H1 (cell line): ENCODE measurements at regions not wholly inside any gene's neighbourhood (a gene's known extent, or its start where the extent isn't known, plus 50 kb on each side); places are given as distances from the start of the nearest gene placed in this dataset.

Experiments
- CTCF ChIA-PET: fragments of 300-600 bp; sonication (Branson Sonifier 250); formaldehyde crosslinking; loops from one replicate; lab custom pipeline; 2021; ENCODE audit not compliant: partially characterized antibody; lab: Charles Lee
- POLR2A ChIA-PET: fragments of 300-600 bp; sonication (Branson Sonifier 250); formaldehyde crosslinking; loops from one replicate; lab custom pipeline; 2021; ENCODE audit warnings: inconsistent platforms; ENCODE audit not compliant: partially characterized antibody; lab: Charles Lee
- DNase-seq, 2 experiments: peaks; one replicate each; pipeline versions ENCODE4 v3.0.0 to v3.0.0-alpha.2; 2010 to 2022; ENCODE audit warnings: low spot score in 2 of 2, low read depth in 1 of 2, mixed read lengths in 1 of 2
- FAIRE-seq: peaks from 2 replicates; lab custom pipeline; 2011; peaks lifted over from hg19 to GRCh38; lab: Jason Lieb, UNC
- H2AFZ ChIP-seq: 2 replicates; pipeline ENCODE4 v1.8.1; 2012; ENCODE audit warnings: low read length, inconsistent platforms
- H2AK5ac ChIP-seq: 2 replicates; pipeline ENCODE4 v1.6.1; 2013; ENCODE audit warnings: low read depth, low read length
- H2BK120ac ChIP-seq: replicated peaks from 2 replicates; pipeline ENCODE3; 2013; ENCODE audit warnings: low read depth, low read length, inconsistent platforms
- H2BK12ac ChIP-seq: 2 replicates; pipeline ENCODE4 v1.6.1; 2013; ENCODE audit warnings: low read depth, low read length
- H2BK15ac ChIP-seq: 2 replicates; pipeline ENCODE4 v1.6.1; 2013; ENCODE audit warnings: low read length
- H2BK20ac ChIP-seq: 2 replicates; pipeline ENCODE4 v1.6.1; 2013; ENCODE audit warnings: low read length
- H2BK5ac ChIP-seq: 2 replicates; pipeline ENCODE4 v1.6.1; 2013; ENCODE audit warnings: low read depth, low read length
- H3K14ac ChIP-seq: 2 replicates; pipeline ENCODE4 v1.6.1; 2013; ENCODE audit warnings: inconsistent platforms; ENCODE audit not compliant: insufficient read length
- H3K18ac ChIP-seq: 2 replicates; pipeline ENCODE4 v1.6.1; 2013; ENCODE audit warnings: low read length; ENCODE audit errors: extremely low read depth
- H3K23ac ChIP-seq: 2 replicates; pipeline ENCODE4 v1.6.1; 2013; ENCODE audit warnings: inconsistent platforms; ENCODE audit not compliant: insufficient read length
- H3K23me2 ChIP-seq: 2 replicates; pipeline ENCODE4 v1.6.1; 2013; ENCODE audit warnings: low read depth, low read length
- H3K27ac ChIP-seq: 2 replicates; pipeline ENCODE4 v1.6.1; 2011; ENCODE audit warnings: low read depth, low read length, inconsistent platforms
- H3K27me3 ChIP-seq, 4 experiments: replicated peaks in 1 of 4; 1 replicate in 1 of 4; 2 replicates in 3 of 4; pipeline versions ENCODE4 v1.6.1 to v1.8.1; 2011 to 2013; ENCODE audit warnings: low read length in 3 of 4, mild to moderate bottlenecking in 3 of 4, inconsistent platforms in 2 of 4, mixed read lengths in 2 of 4, moderate library complexity in 1 of 4; ENCODE audit not compliant: control insufficient read depth in 3 of 4, insufficient read depth in 3 of 4; ENCODE audit errors: extremely low read depth in 1 of 4
- H3K36me3 ChIP-seq, 4 experiments: 2 replicates each; pipeline versions ENCODE4 v1.6.1 to v1.8.1; 2011 to 2013; ENCODE audit warnings: mild to moderate bottlenecking in 4 of 4, low read length in 3 of 4, moderate library complexity in 2 of 4, control low read depth in 1 of 4, inconsistent platforms in 1 of 4; ENCODE audit not compliant: insufficient read depth in 4 of 4, control insufficient read depth in 2 of 4
- H3K4ac ChIP-seq: replicated peaks from 2 replicates; pipeline ENCODE3; 2013; ENCODE audit warnings: low read length, low read depth, mixed read lengths, inconsistent platforms; ENCODE audit not compliant: insufficient read length
- H3K4me1 ChIP-seq, 4 experiments: replicated peaks in 1 of 4; 1 replicate in 1 of 4; 2 replicates in 3 of 4; pipeline versions ENCODE4 v1.6.1 to v1.8.1; 2011 to 2013; ENCODE audit warnings: low read length in 3 of 4, inconsistent platforms in 2 of 4, mixed read lengths in 1 of 4; ENCODE audit not compliant: insufficient read depth in 4 of 4, control insufficient read depth in 3 of 4
- H3K4me2 ChIP-seq, 2 experiments: 2 replicates each; pipeline versions ENCODE4 v1.6.1 to v1.8.1; 2011 to 2013; ENCODE audit warnings: low read depth in 2 of 2, low read length in 2 of 2, control low read depth in 1 of 2, inconsistent platforms in 1 of 2, mild to moderate bottlenecking in 1 of 2; ENCODE audit not compliant: insufficient read depth in 1 of 2
- H3K4me3 ChIP-seq, 4 experiments: fragments of 200-600, 300-600 bp in 1 of 4; sonication (generic), shearing (Covaris generic), sonication (Bioruptor Twin) in 1 of 4; 2 replicates each; pipeline versions ENCODE4 v1.5.1 to v1.8.1; 2011 to 2016; ENCODE audit warnings: low read length in 4 of 4, low read depth in 3 of 4, control low read depth in 2 of 4, inconsistent platforms in 2 of 4, mild to moderate bottlenecking in 2 of 4, mixed read lengths in 1 of 4, moderate library complexity in 1 of 4; ENCODE audit not compliant: insufficient read depth in 2 of 4; ENCODE audit errors: extremely low read depth in 1 of 4
- H3K56ac ChIP-seq: replicated peaks from 2 replicates; pipeline ENCODE3; 2013; ENCODE audit warnings: low read depth, mild to moderate bottlenecking, mixed read lengths, low read length, inconsistent platforms; ENCODE audit not compliant: insufficient read length
- H3K79me1 ChIP-seq: 2 replicates; pipeline ENCODE4 v1.6.1; 2013; ENCODE audit warnings: low read depth, low read length, control low read depth
- H3K79me2 ChIP-seq, 2 experiments: 2 replicates each; pipeline versions ENCODE4 v1.6.1 to v1.8.1; 2012 to 2013; ENCODE audit warnings: low read length in 2 of 2, mild to moderate bottlenecking in 2 of 2, inconsistent platforms in 1 of 2; ENCODE audit not compliant: insufficient read depth in 2 of 2, control insufficient read depth in 1 of 2
- H3K9ac ChIP-seq, 4 experiments: replicated peaks in 1 of 4; 1 replicate in 1 of 4; 2 replicates in 3 of 4; pipeline versions ENCODE4 v1.6.1 to v1.8.1; 2011 to 2013; ENCODE audit warnings: low read depth in 3 of 4, low read length in 3 of 4, control low read depth in 2 of 4, mild to moderate bottlenecking in 2 of 4, moderate library complexity in 2 of 4, inconsistent platforms in 1 of 4; ENCODE audit errors: extremely low read depth in 1 of 4
- H3K9me3 ChIP-seq, 2 experiments: 2 replicates each; pipeline versions ENCODE4 v1.6.1 to v1.8.1; 2012 to 2013; ENCODE audit warnings: mild to moderate bottlenecking in 2 of 2, moderate library complexity in 2 of 2, control low read depth in 1 of 2, inconsistent platforms in 1 of 2, low read depth in 1 of 2, low read length in 1 of 2, mixed read lengths in 1 of 2; ENCODE audit not compliant: insufficient read depth in 2 of 2
- H4K20me1 ChIP-seq, 2 experiments: replicated peaks in 1 of 2; 2 replicates each; pipeline versions ENCODE3 to v1.8.1; 2011 to 2013; ENCODE audit warnings: inconsistent platforms in 2 of 2, low read length in 2 of 2, mild to moderate bottlenecking in 1 of 2; ENCODE audit not compliant: insufficient read depth in 2 of 2, control insufficient read depth in 1 of 2
- H4K5ac ChIP-seq: 2 replicates; pipeline ENCODE4 v1.6.1; 2013; ENCODE audit warnings: low read length, low read depth, mixed read lengths, inconsistent platforms; ENCODE audit not compliant: insufficient read length
- H4K8ac ChIP-seq: 2 replicates; pipeline ENCODE4 v1.8.0; 2013; ENCODE audit warnings: mild to moderate bottlenecking, moderate library complexity, low read length, inconsistent platforms; ENCODE audit not compliant: insufficient read depth; ENCODE audit errors: extremely low read depth
- H4K91ac ChIP-seq: replicated peaks from 2 replicates; pipeline ENCODE3; 2013; ENCODE audit warnings: low read length, mixed read lengths, inconsistent platforms; ENCODE audit not compliant: insufficient read length
- ASH2L ChIP-seq: fragments of 200-600, 300-600 bp; sonication (generic); IDR thresholded peaks from one replicate; pipeline ENCODE4 v1.7.1; 2017; ENCODE audit warnings: low read length
- CHD2 ChIP-seq: IDR thresholded peaks from 2 replicates; pipeline ENCODE4 v1.6.1; 2012; ENCODE audit warnings: low read length, improper control_type of control experiment
- GTF2F1 ChIP-seq: IDR thresholded peaks from 2 replicates; pipeline ENCODE4 v1.6.1; 2012; ENCODE audit warnings: low read depth, low read length, improper control_type of control experiment, borderline replicate concordance
- HDAC2 ChIP-seq, 2 experiments: fragments of 300-600 bp in 1 of 2; sonication (generic) in 1 of 2; IDR thresholded peaks; 2 replicates each; pipeline ENCODE4 v1.6.1; 2011 to 2012; ENCODE audit warnings: low read depth in 2 of 2, low read length in 2 of 2, mild to moderate bottlenecking in 2 of 2, moderate library complexity in 2 of 2, borderline replicate concordance in 1 of 2, inconsistent platforms in 1 of 2
- JUN ChIP-seq: IDR thresholded peaks from 2 replicates; pipeline ENCODE4 v1.6.1; 2011; ENCODE audit warnings: low read depth, mild to moderate bottlenecking, improper control_type of control experiment, low read length
- POLR2AphosphoS5 ChIP-seq: IDR thresholded peaks from 2 replicates; pipeline ENCODE4 v1.6.1; 2011; ENCODE audit warnings: low read depth, low read length
- RAD21 ChIP-seq, 2 experiments: IDR thresholded peaks in 1 of 2; conservative IDR thresholded peaks in 1 of 2; 2 replicates each; pipeline ENCODE4 v1.6.1; 2011; ENCODE audit warnings: low read depth in 2 of 2, low read length in 2 of 2, improper control_type of control experiment in 1 of 2, inconsistent platforms in 1 of 2, mild to moderate bottlenecking in 1 of 2, moderate library complexity in 1 of 2
- RFX5 ChIP-seq: IDR thresholded peaks from 2 replicates; pipeline ENCODE4 v1.6.1; 2011; ENCODE audit warnings: low read depth, low read length, improper control_type of control experiment, borderline replicate concordance
- RXRA ChIP-seq: IDR thresholded peaks from 2 replicates; pipeline ENCODE4 v1.6.1; 2011; ENCODE audit warnings: low read depth, mild to moderate bottlenecking, low read length, moderate library complexity; ENCODE audit not compliant: insufficient read depth
- SUZ12 ChIP-seq: fragments of 200-600 bp; sonication (generic); IDR thresholded peaks from 2 replicates; pipeline ENCODE4 v1.6.1; 2012; ENCODE audit warnings: mild to moderate bottlenecking, inconsistent platforms, low read length, moderate library complexity, mixed read lengths
- TEAD4 ChIP-seq: IDR thresholded peaks from 2 replicates; pipeline ENCODE4 v1.6.1; 2012; ENCODE audit warnings: low read depth, low read length, inconsistent platforms, mixed read lengths
- YY1 ChIP-seq: IDR thresholded peaks from 2 replicates; pipeline ENCODE4 v1.6.1; 2011; ENCODE audit warnings: low read depth, mild to moderate bottlenecking, low read length
- ZNF274 ChIP-seq: IDR thresholded peaks from 2 replicates; pipeline ENCODE4 v1.7.0; 2012; ENCODE audit warnings: low read length, borderline replicate concordance; ENCODE audit errors: extremely low read depth
- WGBS, 2 experiments: shearing (Covaris generic) in 1 of 2; methylation state at CpG; one replicate each; pipeline versions ENCODE4 v1.1.6 to v1.1.7; 2013 to 2015; ENCODE audit warnings: low lambda C conversion rate in 2 of 2, mixed read lengths in 2 of 2, inconsistent platforms in 1 of 2, low coverage in 1 of 2, missing lambda C conversion rate in 1 of 2; ENCODE audit not compliant: insufficient replicate concordance in 2 of 2, insufficient coverage in 1 of 2, insufficient read length in 1 of 2; ENCODE audit errors: extremely low coverage in 1 of 2, missing lambda C conversion rate in 1 of 2; 5-methylcytosine and 5-hydroxymethylcytosine counted together

GRCh38 chr9:1855726-1856125 lies 159.4 kb upstream of the SMARCA2 start:
- H3K79me1 ChIP-seq: no peaks in the 10 kb centered on the region
- H3K4me1 ChIP-seq: no peaks in the 10 kb centered on the region; a peak in 1 of 7 replicates
- ChIA-PET POLR2A (no interaction called here), CTCF (interaction anchor here (1.7 kb wide), 1 partner anchor 14 kb away, joined by 8 read pairs; no protein-coding TSS in a partner anchor)
- H3K4me3 ChIP-seq: no peak overlapping the region
- no peaks in the 10 kb centered on the region; a peak in 1 of 7 replicates for H3K27me3 ChIP-seq
- H3K14ac ChIP-seq: no peak overlapping the region
- peaks cover 4 to 8% of the 10 kb centered on the region in 2 experiments; a peak in 2 of 4 replicates for H3K9me3 ChIP-seq
- FAIRE-seq: no peak
- no peak overlapping the region for H2BK20ac ChIP-seq
- H3K27ac ChIP-seq: no peak overlapping the region
- H3K18ac ChIP-seq: no peak overlapping the region
- no peak overlapping the region for H4K91ac ChIP-seq
- H3K4ac ChIP-seq: no peak overlapping the region
- no peak overlapping the region for H2BK120ac ChIP-seq
- no peak overlapping the region for H2BK15ac ChIP-seq
- WGBS, 2 experiments: 93% methylated on average over 3 of the region's 3 CpGs; no CpG with 5 or more reads in 1 of the 2 experiments
- no peak overlapping the region for H4K5ac ChIP-seq
- no peak for DNase-seq
- no peaks in the 10 kb centered on the region for H3K36me3 ChIP-seq
- H3K23me2 ChIP-seq: no peaks in the 10 kb centered on the region
- no peak overlapping the region for H2BK5ac ChIP-seq
- TF ChIP-seq CHD2: no peak
- TF ChIP-seq GTF2F1: no peak
- TF ChIP-seq POLR2AphosphoS5: no peak
- TF ChIP-seq HDAC2 (IDR thresholded peaks at IDR 0.05; ENCODE audit: borderline replicate concordance in 1 of 2, low read depth in 2 of 2, low read length in 2 of 2): no peak
- no peak for TF ChIP-seq YY1
- no peak for TF ChIP-seq RAD21 (IDR thresholded peaks at IDR 0.05 in 1 of 2, conservative IDR thresholded peaks at IDR 0.05 in 1 of 2; ENCODE audit: low read depth in 2 of 2, low read length in 2 of 2)
- TF ChIP-seq SUZ12: no peak
- TF ChIP-seq RXRA: no peak
- no peak for TF ChIP-seq JUN
- TF ChIP-seq RFX5: no peak
- TF ChIP-seq ZNF274: no peak
- TF ChIP-seq TEAD4: no peak
- no peak for TF ChIP-seq ASH2L
- H3K23ac ChIP-seq: no peak overlapping the region
- H4K8ac ChIP-seq: no peak overlapping the region
- no peak overlapping the region for H3K4me2 ChIP-seq
- H3K79me2 ChIP-seq: no peaks in the 10 kb centered on the region
- no peak overlapping the region for H2AFZ ChIP-seq
- H4K20me1 ChIP-seq: no peaks in the 10 kb centered on the region
- H3K9ac ChIP-seq: no peak overlapping the region
- H3K56ac ChIP-seq: no peak overlapping the region
- H2AK5ac ChIP-seq: no peak overlapping the region
- no peak overlapping the region for H2BK12ac ChIP-seq
